KG1 (cell line): ENCODE measurements at regions not wholly inside any gene's neighbourhood (a gene's known extent, or its start where the extent isn't known, plus 50 kb on each side); places are given as distances from the start of the nearest gene placed in this dataset.

Experiments used
- DNase-seq: peaks from one replicate; lab custom pipeline; 2025; lab: John Stamatoyannopoulos, UW

DNA sequence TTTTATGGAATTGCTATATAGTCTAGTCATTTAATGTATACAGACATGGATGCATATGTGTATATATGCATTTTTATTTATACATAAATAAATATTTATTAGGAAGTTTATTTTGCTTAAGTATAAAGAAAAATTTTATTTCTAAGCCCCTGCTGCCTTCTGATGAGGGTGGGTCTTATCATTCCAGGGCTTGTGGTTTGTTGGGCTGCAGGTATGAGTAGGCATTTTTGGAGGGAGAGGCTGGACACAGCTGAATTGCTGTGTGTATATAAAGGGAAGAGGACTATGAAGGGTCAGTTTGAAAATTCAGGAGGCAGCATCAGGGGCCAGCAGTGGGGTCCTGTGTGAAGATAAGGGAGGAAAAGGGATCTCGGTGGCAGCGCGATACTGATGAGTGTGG, 189.4 kb downstream of the TMEM182 start:
- no peak for DNase-seq

DNA sequence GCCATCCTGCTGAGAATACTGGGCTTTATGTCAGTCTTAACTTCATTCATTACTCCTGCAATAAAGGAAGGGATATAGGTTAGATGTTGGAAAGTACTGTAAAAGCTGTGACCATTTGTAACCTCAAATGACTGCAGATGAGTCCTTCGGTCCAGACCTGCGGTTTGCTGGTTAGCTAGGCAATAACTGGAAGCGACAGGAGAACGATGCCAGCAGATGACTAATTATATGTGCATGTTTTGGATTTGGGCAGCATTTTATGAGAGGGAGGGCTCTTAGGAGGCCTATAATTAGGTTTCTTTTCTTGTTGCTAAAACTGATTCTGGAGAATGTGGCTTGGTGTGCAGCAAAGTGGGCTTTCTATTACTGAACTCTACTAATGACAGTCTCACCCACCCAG, 205.6 kb downstream of the TMEM182 start:
- no peak for DNase-seq

DNA sequence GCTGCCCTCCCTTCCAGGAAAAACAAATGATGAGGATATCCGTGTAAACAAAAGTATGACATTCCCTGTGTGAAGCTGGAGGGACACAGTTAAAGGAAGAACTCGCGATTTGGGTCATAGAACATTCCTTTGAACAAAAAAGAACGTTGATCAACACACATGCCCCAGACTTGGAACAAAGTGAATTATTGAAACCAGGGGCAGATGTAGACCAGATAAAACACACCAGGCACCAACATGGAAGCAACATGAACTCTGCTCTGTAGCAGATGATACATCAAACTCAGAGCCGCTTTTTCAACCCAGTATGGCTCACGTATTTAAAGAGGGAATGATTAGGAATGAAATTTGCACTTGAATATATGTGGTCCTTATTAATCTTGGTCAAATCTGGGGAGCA, 206.5 kb downstream of the TMEM182 start:
- DNase-seq = no peak

DNA sequence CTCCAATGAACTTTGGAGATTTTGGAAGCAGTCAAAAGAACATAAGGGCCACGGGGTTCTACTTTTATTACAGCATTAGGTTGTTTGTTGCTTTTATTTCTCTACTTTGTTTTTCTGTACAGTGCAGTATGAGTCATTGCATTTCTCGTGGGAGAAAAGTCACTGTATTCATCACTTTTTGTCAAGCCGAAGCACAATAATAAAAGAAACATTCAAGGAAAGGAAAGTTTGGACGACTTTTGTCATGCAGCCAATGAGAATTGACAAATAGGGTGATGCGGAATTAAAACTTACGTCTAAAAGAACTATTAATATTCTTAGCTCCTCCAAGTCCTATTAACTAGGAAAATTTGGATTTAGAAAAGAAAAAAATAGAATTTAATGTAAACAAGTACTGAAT, 209.9 kb downstream of the TMEM182 start:
- no peak for DNase-seq

DNA sequence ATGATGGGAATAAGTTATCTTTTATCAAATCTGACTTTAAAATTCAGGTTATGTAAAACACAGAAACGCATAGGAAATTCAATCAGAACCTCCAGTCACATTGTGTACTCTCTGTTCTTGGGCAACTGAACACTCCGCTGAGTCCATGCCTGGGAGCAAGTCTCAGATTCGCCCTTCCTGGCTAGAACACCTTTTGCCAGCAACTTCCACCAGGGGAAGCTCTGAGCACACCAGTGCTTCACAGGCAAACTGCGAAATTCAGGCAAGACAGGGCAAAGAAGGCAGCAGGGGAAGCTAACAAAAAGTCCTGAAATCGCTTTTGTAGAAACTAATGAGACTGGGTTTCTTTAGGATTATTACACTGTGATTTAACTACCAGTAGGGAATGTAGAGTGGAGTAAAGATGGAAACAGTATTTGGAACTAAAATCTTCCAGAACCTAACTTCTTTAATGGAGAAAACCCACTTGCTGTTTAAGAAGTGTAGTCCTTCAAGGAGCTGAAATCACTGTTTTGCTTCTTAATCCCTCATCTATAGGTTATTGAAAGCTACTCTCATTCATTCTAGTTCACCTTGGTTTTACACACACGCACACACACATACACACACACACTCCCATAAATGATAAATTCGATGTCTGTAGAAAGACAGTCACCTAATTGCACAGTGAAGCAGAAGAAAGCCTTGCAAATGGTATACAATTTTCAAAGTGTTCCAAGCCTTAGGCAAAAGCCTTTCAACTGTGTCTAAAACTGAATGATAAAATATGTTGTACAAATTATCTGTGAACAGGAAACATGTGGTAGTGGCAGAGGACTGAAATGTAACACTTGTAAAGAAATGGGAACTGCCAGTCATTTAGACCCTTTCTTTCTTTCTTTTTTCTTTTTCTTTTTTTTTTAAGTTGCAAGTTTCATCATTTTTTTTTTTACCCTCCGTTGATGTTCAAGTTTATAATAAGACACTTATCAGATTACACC, 214.5 kb downstream of the TMEM182 start:
- DNase-seq = peak; percentile 16

DNA sequence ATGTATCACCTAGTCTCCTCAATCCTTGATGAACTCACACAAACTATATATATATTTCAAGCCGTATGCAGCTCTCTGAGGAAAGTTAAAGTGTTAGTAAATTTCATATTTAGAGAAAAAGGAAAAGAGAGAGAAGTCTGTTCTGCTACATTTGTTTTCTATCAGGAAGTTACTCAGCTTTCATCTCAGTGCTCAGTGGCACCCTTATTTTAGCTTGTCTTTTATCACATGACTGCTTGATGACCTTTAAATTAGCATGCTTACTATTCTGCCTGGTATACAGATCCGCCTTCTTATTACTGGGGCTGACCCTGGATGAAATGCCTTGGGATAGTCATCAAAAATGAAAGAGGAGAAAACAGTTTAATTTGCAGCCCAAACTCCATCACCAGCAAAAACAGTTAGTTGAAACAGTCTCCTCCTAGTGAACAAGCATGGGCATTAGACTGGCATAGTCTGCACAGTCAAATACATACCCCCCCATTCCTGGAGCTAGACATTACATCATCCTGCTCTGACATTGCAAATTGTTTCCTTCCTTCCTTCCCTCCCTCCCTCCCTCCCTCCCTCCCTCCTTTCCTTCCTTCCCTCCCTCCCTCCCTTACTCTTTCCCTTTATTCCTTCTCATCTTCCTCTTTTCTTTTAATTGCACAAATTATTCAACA, 215.7 kb downstream of the TMEM182 start:
- no peak for DNase-seq

DNA sequence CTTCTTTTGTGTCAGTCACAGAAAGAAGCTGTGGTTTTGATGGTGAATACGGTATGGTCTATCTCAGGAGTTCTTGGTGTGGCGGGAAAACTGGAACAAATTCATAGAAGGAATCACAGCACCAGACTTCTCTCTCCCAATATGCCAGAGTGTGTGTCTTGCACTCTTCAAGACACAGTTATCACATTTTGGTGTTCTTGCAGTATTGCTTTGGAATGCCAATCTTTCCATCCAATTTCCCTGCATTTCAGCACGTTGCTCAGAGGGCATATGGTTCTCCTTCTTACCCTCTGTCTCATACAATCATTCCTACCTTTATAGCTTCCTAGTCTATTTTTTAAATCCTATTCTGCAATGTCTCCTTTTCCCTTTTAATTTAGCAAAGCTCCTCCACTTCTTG, 216.3 kb downstream of the TMEM182 start:
- DNase-seq = no peak

DNA sequence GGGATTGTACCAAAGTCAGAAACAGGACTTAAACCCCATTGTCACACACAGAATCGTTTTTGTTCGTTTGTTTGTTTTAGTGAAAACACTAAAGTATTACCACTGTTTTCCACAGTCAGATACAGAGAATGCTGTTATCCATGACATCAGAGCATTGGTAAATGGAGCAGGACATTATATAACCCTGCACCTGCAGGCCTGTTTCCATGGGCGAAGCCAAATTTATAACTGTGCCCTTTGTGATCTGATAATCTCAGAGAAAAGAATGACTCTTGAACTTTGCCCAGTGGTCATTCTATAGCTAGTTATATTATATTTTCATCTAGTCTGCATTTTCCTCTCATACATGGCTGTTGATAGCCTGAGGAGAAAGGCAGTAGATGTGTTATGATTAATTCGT, 217.6 kb downstream of the TMEM182 start:
- DNase-seq = no peak

DNA sequence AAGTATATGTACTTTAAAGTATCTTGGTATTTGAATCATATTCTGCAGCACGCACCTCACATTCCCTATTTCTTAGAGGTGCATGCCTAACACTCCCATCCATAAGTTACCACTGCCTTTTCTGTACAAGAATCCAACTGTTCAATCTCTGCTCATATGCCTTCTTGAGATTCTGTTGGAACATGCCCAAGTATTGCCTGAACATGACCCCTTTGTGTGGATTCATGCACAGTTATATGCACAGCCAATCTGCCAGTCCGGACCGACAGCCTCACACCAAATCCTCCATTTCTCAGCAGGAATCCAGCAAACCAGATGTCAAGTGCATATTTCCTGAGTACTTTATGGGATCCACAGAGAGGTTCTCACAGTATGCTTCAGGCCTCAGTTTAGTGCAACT, 222.0 kb downstream of the TMEM182 start:
- no peak for DNase-seq

DNA sequence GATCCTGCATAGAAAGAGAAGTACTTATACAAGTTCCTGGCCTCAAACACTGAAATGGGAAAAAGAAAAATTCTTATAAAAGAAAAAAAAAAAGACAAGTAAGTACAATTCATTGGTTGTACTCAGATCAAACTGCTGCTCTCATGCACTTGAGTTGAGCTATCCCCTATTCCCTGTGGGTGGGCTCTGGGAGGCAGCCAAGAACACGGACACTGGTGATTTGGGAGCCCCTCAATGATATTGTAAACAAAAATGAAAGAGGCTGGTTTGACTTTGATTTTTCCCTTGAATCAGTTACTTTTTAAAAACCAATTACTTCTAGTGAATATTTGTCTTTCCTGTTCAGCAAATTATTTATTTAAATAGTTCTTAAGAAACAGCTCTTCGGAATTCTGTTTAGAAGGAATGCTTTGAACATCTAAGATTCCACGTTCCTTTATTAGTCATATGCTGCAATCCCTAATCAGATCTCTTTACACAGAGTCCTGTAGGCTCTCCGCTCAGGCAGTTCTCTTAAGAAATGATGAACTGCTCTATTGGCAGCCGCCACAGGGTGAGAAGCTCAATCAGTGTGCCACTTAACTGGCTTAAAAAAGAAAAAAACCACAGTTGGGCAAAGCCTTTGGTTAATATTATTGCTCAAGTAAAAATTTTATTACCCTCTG, 225.1 kb downstream of the TMEM182 start:
- DNase-seq = no peak

DNA sequence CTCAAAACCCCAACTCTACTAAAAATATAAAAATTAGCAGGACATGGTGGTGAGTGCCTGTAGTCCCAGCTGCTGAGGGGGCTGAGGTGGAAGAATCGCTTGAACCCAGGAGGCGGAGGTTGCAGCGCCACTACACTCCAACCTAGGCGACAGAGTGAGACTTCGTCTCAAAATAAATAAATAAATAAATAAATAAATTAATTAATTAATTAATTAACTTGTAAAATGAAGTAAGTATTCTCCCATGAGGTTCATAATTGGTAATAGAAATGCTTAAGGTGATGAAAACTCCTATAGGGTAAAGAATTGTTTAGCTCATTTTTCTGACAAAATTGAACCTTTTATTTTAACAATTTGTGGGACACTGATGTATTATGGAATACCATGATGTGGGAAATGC, 230.8 kb downstream of the TMEM182 start:
- no peak for DNase-seq

DNA sequence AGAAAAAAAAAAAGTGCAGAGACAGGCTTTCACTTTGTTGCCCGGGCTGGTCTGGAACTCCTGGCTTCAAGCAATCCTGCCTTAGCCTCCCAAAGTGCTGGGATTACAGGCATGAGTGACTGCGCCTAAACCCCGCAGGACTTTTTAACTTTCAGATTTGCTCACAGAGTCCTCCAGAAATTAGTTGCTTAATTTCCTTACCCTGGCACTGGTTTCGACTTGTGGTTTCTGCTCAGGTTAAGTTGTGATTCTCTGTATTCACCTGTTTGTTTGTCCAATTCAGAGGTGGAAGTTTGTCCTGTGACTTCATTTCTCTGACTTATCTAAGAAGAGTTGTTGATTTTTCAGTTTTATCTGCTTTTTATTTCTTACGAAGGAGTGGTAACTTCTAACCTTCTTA, 238.1 kb downstream of the TMEM182 start:
- no peak for DNase-seq

DNA sequence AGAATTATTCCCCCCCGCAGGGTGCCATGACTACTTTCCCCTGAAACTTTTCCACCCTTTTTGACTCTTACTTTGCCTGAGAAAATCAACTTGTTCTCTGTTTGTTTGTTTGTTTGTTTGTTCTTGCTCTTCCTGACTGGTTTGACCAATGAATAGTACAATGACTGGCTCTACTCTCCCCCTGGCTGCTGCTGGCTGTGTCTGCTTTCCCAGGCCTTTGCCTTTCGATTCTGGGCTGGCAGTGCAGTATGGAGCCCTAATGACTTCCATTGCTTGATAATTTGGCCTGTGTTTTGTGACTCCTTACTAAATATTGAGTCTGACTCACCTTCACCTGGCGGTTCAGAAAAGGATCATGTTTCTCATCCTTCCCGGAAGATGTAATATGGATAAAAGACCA, 241.1 kb downstream of the TMEM182 start:
- no peak for DNase-seq

DNA sequence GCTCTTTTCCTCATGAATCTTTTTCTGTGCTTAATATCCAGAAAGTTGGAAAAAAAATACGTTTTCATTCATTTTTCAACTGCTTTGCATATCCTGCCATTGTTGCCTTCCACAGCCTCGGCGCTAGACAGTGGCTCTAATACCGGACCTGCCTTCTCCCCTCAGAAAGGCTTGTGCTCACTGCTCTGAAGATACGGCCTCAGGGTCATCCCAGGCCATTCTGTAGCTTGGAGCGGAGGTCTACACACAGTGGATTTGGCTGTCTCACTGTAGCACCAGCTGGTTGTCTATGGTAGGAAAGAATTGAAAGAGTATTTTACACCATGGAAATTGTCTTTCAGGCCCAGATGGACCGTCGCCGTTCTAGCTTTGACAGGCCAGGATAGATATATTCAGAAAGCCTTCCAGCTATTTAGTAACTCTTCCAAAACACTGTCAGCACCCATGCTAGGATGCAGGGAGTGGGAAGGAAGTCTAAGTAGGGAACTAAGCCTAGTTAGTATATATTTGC, 242.0 kb downstream of the TMEM182 start:
- DNase-seq = no peak

DNA sequence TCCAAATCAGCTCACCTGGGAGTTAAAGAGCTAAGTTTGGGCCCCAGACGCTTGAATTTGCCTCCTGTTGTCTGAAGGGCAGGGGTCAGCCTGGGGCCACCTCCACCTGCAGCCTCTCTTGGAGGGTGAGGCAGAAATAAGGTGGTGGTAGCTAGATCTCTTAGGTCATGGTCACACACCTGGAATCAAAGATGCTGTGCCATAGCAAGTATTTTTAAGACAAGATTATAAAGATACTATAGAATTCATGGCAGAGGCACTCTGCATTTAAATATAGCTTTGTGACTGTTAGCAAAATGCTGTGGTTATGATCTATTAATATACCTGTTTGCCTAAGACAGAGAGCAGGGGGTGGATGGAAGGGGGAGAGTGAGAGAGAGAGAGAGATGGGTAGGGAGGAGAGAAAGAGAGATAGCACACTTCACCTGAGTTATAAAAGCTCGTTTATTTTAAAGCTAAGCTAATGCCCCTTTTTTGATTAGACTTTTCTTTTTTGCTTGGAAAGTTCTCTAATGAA, 242.7 kb downstream of the TMEM182 start:
- DNase-seq = no peak

DNA sequence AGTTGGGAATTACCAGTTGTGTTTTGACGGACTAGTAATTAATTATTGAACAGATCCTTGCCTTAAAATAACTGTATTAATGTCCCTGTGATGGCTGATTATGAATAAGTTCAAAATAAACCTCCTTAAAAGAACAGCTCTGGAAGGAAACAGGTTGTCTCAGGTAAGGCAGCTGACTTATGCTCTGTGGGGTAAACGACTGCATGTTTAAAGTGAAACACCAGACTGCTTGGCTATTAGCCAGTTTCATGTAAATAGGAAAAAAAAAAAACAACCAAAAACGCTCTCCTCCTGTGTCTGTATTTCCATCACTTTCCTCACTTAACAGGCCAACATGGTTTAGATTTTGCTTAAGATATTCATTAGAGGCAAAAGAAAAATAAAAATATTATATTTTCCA, 243.6 kb downstream of the TMEM182 start:
- no peak for DNase-seq

DNA sequence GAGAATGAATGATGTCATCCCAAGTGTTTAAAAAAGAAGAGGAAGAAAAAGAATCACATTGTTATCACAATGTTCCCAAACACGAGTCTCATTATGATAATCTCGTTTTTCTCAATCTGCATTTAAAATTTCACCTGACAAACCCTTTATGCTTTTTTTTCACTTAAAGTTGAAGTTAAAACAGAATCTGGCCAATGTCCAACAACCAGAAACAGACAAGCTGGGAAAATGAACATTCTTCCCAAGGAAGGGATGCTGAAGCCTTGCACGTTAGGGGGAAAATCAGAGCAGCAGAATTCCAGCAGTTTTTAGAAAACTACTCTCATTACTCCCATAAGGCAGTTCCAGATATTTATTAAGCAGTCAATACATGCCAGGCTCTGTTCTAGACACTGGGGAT, 245.3 kb downstream of the TMEM182 start:
- DNase-seq = no peak

DNA sequence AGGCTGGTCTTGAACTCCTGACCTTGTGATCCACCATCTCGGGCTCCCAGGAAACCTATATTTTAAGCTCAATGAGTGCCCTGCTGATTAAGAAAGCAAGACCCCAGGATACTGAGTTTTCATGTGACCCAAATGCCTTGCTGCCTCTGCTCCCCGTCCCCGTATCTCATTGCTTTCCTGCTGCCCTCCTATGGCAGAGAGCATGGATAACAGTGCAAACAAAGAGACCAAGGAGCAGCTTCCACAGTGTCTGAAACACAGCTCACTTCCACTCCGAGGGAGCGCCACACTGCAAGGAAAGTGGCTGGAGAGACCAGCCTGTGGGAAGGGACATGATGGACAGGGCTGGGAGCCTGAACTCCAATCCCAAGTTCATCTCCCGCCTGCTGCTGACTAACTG, 246.8 kb downstream of the TMEM182 start:
- no peak for DNase-seq

DNA sequence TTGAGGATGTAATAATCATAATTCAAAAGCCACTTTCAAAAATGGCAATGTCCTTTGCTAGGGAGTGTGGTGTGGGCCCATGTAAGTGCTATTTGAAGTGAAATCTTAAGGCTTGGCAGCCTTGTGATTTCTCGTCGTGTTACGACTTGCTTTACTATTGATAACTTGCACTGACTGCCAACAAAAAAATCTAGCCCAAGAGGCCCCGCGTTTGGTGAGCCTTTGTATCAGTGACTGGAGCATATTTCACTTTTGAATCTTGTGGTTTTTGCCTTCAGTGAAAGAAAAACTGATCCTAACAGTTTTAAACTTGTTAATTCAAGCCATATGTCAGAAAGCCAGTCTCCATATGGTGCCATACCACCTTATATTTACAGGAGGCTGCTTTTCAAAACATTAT, 248.0 kb downstream of the TMEM182 start:
- no peak for DNase-seq

DNA sequence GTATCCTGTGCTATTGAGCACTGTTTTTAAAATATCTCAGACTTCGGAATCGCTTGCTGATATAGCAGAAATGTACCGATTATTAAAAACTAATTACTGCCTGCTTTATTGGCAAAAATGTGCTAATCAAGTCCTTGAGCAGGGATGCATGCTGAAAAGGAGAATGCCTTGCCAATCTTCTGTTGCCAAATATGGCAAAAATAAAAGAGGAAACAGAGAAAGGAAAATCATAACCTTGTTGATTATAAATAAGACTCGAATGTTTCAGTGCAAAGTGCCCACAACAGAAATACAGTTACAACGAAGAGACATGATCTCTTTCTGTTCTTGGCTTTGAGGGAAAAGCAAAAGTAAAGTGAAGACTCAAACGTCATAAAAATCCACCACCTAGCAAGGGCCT, 248.5 kb downstream of the TMEM182 start:
- DNase-seq = no peak

DNA sequence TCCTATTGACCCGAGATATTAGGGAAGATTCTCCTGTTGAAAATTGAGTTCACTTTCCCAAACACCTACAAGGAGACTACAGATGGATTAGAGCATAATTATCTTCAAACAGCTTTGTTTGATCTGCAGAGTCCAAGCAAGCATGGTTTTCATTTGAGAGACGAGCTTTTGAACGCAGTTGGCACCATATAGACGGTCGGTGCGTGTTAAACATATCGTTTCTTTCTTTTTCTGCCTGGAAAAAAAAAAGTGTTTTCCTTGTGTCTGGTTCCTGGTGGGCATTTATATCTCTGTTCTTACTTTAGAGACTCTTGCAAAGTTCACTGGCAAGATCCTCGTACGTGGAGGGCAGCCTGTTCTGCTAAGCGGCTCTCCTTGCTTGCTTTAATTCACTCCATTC, 248.9 kb downstream of the TMEM182 start:
- DNase-seq = no peak

DNA sequence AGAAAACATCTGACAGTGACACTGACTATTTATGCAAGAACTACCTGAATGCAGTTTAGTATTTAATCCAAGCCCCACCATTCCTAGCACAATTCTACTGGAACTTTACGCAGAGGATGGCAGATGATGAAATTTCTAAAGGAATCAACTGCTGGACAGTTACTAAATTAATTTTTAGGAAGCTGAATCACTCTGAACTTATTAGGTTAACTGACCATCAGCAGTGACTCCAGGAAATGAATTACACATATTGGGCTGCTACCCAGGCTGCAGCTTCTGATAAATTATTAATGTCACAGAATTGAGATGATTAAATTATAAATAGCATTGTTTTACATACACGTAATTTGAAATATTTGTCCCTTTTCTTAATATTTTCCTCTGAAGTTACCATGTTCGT, 250.8 kb downstream of the TMEM182 start:
- DNase-seq = no peak

DNA sequence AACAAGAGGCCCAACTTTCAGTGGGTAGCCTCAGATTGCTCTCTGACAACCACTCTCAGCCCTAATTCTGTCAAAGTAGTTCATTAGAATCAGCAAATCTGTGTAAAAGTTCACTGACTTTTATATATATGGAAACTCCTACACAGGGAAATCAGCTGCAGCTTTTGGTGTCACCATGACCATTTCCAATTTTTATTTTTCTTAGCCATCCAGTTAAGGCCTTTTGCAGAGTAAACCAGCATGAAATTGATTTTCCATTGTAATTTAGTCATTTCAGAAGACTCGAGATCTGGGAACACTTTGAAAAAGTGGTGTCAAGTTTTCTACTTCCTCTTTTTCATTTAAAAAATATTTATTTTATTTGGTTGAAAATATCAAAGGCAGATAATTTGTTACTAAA, 263.2 kb downstream of the TMEM182 start:
- no peak for DNase-seq
